ENCODE measurements at regions not wholly inside any gene's neighbourhood (a gene's known extent, or its start where the extent isn't known, plus 50 kb on each side); places are given as distances from the start of the nearest gene placed in this dataset.

GRCh38 chr14:65804439-65805112, 392.0 kb downstream of the FUT8 start (continued):
- no peak for TF ChIP-seq YBX1 (IDR thresholded peaks at IDR 0.05)
- no peak for TF ChIP-seq WRNIP1 (IDR thresholded peaks at IDR 0.05; ENCODE audit: borderline replicate concordance, low read depth, low read length)

- peak; percentile 45 for ATAC-seq
- Histone ChIP-seq H4K20me1 (ENCODE audit: control insufficient read depth, insufficient read depth) (no peaks in the 10 kb centered on the region), H3K9me3 (replicated peaks; ENCODE audit: control insufficient read depth, insufficient read depth, low read length) (peaks cover 17% of the 10 kb centered on the region), H3K79me2 (ENCODE audit: control insufficient read depth, insufficient read depth, low read length) (no peaks in the 10 kb centered on the region), H3K4me2 (ENCODE audit: control insufficient read depth, insufficient read depth) (no peak overlapping the region), H3K9ac (ENCODE audit: control insufficient read depth, insufficient read depth, low read length) (no peak overlapping the region), H3K4me3 (no peak overlapping the region), H3K36me3 (ENCODE audit: control insufficient read depth in 2 of 2, insufficient read depth in 2 of 2, low read length in 1 of 2) (no peaks in the 10 kb centered on the region), H3K27ac (ENCODE audit: control insufficient read depth, insufficient read depth) (no peak overlapping the region), H3K27me3 (replicated peaks in 1 of 2; ENCODE audit: control insufficient read depth in 2 of 2, insufficient read depth in 2 of 2, low read length in 1 of 2) (no peaks in the 10 kb centered on the region), H3K4me1 (ENCODE audit: control insufficient read depth, insufficient read depth, low read length) (peaks cover 5% of the 10 kb centered on the region), H2AFZ (ENCODE audit: control insufficient read depth, low read depth, low read length) (no peak overlapping the region)
- ChIA-PET RAD21 (ENCODE audit: unreplicated experiment) (interaction anchor here (0.9 to 1.3 kb wide), 2 partner anchors 19 to 329 kb away, joined by 3 read pairs; no protein-coding TSS in a partner anchor), CTCF (interaction anchor here (0.5 to 0.6 kb wide), 2 partner anchors 529 to 1000 kb away, joined by 3 read pairs; no protein-coding TSS in a partner anchor), POLR2A (no interaction called here), SMC1A (ENCODE audit: uncharacterized antibody, unreplicated experiment) (interaction anchor here (0.5 to 1.2 kb wide), 3 partner anchors 10 to 365 kb away, joined by 3 read pairs; no protein-coding TSS in a partner anchor)
- 17% methylated on average over 3 of the region's 3 CpGs for WGBS (ENCODE audit: insufficient coverage, insufficient replicate concordance, low lambda C conversion rate, missing lambda C conversion rate)
- intact Hi-C loops (cut with micrococcal nuclease; ENCODE audit: unreplicated experiment) (no loop called here), in situ Hi-C loops (cut with MboI) (no loop called here)
- peak; percentile 12 for DNase-seq (ENCODE audit: low read depth, low spot score)
- BruUV-seq (replicated peaks) = no TSS peak
- no peak for FAIRE-seq
- TF ChIP-seq CREM (IDR thresholded peaks at IDR 0.05; ENCODE audit: low read depth) (peak; percentile 67), BCL11A (IDR thresholded peaks at IDR 0.05; ENCODE audit: low read depth, low read length) (peak; percentile 59; the same call in 1 of the 2 replicates), CREB1 (IDR thresholded peaks at IDR 0.05; ENCODE audit: low read depth) (peak; percentile 75; the same call in 1 of the 2 replicates), NFIC (IDR thresholded peaks at IDR 0.05; ENCODE audit: low read depth, low read length) (peak; percentile 90), CHD4 (IDR thresholded peaks at IDR 0.05) (no peak), ATF2 (IDR thresholded peaks at IDR 0.05; ENCODE audit: low read length) (peak; percentile 81), PKNOX1 (IDR thresholded peaks at IDR 0.05) (no peak), CBX3 (IDR thresholded peaks at IDR 0.05; ENCODE audit: borderline replicate concordance, low read depth) (no peak), ETV6 (conservative IDR thresholded peaks at IDR 0.05 in 1 of 2, IDR thresholded peaks at IDR 0.05 in 1 of 2; ENCODE audit: borderline replicate concordance in 1 of 2, low read depth in 1 of 2) (peak in 1 of 2 experiments; percentile 58; a peak in 1 of 4 replicates), TAF1 (IDR thresholded peaks at IDR 0.05; ENCODE audit: borderline replicate concordance, low read depth, low read length) (no peak), RUNX3 (IDR thresholded peaks at IDR 0.05; ENCODE audit: low read length) (peak; percentile 41; the same call in 1 of the 2 replicates), FOXM1 (IDR thresholded peaks at IDR 0.05; ENCODE audit: low read depth, low read length) (peak; percentile 77; the same call in 1 of the 2 replicates), GABPA (IDR thresholded peaks at IDR 0.05; ENCODE audit: low read depth) (peak; percentile 60), YBX1 (IDR thresholded peaks at IDR 0.05) (no peak), IRF3 (IDR thresholded peaks at IDR 0.05) (no peak), IKZF2 (IDR thresholded peaks at IDR 0.05) (0 out of 4 replicates have a peak, but pooled peaks of 1 of the 2 experiments have one; percentile 11)
Measured at GRCh38 chr14:65805113-65805473, 392.6 kb downstream of the FUT8 start.

Data from GM12878 (cell line).